OCI-M1 (cell line): ENCODE measurements at regions not wholly inside any gene's neighbourhood (a gene's known extent, or its start where the extent isn't known, plus 50 kb on each side); places are given as distances from the start of the nearest gene placed in this dataset.
"Not testable (repeated sequence)": the region's sequence is repeated elsewhere in the genome, so short reads cannot be mapped to it uniquely, and the experiment has no call there.

ENCODE experiments used
- DNase-seq: peaks from one replicate; lab custom pipeline; 2025; lab: John Stamatoyannopoulos, UW

DNA sequence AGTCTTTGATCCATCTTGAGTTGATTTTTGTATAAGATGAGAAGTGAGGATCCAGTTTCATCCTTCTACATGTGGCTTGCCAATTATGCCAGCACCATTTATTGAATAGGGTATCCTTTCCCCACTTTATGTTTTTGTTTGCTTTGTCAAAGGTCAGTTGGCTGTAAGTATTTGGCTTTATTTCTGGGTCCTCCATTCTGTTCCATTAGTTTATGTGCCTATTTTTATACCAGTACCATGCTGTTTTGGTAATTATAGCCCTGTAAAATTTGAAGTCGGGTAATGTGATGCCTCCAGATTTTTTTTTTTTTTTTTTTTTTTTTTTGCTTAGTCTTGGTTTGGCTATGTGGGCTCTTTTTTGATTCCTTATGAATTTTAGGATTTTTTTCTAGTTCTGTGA, 203.0 kb upstream of the IRX5 start:
- DNase-seq, result not testable (repeated sequence)

DNA sequence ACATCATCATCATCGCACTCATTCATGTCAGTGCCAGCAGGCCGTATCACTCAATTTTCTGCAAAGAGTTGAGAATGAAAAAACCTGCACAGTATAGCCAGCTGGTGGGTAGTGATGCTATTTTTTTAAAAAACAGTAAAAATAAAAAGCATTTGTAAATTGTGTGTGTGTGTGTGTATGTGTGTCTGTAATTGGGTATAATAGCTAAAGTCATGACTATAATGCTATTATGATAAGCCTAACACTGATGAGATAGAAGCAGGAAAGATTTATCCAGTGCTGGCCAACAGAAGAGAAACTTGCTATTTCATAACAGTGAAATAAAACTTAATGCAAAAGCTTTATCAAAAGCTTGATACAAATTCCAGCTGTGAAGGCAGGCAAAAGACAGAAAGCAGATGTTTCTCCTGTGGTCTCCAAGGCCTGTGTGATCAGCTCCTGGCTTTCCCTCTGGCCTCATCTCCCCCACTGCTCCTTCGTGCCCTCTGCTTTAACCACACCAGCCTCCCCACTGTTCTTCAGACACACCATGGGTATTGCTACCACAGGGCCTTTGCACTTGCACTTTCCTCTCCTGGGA, 206.2 kb upstream of the IRX5 start:
- DNase-seq, result no peak

DNA sequence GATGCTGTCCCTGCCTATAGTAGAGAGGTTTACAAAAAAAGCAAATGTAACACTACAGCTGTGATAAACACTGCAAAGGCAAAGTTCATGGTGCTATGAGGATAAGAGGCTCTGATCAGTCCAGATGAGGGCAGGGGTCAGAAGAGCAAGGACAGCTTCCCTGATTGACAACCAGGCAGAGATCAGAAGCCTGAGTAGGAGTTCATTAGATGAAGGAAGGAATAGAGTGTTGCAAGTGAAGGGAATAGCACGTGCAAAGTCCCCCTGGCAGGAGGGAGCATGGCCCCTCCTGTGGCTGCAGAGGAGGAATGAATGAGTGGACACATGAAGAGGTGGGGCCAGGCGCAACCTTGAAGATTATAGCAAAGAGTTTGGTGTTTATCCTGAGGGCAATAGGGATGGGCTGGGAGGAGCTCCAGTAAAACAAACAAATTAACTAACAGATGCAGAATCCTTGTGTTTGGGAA, 208.4 kb upstream of the IRX5 start:
- no peak for DNase-seq

DNA sequence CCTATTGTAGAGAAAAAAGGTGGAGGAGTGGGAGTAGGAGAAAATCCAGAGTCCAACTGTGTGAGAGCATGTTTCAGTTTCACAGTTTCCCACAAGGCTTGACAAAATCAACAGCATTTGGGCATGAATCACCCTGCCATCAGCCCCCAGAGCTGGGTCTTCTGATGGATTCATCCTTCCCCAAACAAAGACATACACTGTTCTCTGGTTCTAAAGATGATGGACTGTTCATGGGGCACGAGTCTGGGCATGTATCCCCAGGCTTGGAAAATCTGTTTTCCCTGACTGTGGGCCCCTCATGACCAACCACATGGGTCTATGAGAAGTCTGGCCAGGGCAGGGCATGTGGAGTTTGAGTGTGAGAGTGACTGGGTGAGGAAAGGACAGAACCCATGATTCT, 210.4 kb upstream of the IRX5 start:
- DNase-seq, result no peak

DNA sequence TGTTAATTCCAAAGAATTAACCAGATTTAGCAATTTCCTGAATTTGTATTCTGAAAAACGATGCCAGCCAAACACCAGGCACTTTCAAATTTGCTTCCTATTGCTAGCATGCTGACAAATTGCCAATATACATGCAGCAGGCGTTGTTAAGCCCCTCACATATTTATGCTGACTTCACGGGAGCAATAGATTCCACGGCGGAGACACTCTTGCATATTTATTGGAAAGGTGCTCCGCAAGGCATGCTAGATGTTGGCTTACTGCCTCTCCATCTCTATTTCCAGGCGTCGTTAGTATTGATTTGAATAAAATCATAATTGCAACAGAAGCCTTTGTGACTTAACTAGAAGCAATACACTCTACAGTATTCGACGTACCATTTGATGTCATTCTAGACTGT, 211.0 kb upstream of the IRX5 start:
- no peak for DNase-seq

DNA sequence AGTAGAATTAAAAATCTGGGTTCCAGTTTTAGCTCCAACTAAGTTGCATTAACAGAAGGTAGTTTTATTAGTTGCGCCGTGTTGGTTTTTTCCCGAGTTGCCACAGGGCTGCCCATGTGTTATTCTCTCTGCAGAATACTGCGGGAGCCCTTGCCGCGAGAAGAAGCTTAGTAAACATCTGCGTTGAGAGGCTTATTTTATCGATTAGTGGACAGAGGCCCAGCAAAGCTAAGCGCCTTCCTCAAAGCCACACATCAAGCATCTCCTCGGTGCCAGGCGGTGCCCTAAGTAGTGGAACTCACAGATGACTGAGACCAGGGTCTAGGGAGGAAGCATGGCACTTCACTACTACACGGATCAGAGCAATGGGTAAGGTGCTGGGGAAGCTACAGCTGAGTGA, 212.3 kb upstream of the IRX5 start:
- no peak for DNase-seq

DNA sequence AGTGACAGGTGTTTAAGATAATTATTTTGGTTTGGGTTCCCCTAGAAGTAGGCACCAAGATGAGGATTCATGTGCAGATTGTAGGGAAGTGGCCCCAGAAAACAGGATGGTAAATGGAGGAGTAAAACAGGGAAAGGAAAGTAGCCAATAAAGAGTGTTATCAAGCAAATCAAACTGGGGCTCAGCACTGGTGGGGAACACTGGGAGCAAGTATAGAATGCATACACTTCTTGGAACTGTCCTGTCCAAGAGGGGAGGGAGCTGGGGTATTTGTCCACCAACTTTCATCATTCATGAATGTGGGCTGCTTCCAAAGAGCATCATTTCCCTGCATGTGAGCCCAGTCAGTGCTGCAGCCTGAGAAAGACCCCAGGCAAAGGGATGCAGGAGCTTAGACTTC, 215.7 kb upstream of the IRX5 start:
- no peak for DNase-seq

DNA sequence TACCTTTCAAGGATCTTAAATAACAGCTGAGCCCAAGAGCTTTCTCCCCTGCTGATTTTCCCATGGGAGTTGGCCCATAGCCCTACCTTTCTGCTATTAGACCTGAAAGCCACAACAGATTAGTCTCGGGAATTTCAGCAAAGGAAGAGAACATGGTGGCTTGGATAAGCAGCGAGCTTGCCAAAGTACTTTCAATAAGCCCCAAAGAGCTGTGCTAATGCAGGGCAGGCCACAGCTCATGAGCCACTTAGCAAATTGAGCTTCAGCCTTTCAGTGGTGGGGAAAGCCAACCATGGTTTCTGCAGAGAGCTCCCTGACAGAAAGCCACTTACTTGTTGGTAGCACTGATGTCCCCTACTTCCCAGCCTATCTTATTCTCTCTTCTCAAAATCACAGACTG, 217.8 kb upstream of the IRX5 start:
- no peak for DNase-seq

DNA sequence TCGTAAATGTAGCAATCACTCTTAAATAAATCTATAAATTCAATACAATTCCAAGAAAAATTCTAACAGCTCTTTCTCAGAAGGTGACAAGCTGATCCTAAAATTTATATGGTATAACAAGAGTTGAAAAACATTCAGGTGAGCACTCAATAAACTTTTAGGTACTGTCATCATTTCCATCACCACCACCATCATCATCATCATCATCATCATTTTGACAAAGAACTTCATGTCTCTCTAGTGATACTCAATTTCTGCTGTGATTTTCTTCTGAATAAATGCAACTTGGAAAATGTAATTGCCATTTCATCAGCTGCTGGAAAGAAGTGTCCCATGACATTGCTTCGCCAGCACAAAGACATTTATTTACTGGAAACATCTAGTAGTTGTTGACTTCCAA, 222.9 kb upstream of the IRX5 start:
- DNase-seq, result no peak

DNA sequence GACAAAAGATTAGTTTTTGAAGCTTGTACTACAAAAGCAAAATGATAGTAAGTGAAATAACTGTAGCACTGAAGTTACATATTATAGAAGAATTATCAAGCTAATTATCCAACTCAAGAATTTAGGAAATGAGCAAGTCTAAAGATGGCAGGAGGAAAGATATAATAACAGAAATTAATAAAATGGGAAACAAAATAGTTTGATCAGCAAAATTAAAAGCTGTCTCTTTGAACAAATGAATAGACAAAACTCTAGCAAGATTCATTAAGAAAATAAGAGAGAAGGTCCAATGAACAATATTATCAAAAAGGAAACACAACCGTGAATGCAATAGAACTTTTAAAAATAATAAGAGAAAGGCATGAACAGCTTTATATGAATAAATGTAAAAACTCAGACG, 224.3 kb upstream of the IRX5 start:
- no peak for DNase-seq

DNA sequence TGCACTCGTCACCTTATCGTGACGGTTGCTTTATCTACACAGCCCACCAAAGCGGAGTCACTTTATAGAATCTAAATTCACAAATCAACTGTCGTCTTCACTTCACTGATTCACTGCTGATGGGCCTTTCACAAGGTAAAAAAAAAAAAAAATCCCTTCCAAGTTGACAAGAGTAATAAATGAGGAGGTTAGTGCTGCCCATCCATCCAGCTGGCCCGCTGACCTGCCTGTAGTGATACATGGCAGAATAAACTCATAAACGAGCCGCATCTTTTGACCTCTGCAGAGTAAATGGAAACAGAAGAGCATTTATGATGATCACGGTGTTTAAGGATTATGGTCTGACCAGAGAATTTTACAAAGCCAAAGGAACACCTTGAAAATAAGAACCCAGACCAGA, 227.3 kb upstream of the IRX5 start:
- DNase-seq, result no peak

DNA sequence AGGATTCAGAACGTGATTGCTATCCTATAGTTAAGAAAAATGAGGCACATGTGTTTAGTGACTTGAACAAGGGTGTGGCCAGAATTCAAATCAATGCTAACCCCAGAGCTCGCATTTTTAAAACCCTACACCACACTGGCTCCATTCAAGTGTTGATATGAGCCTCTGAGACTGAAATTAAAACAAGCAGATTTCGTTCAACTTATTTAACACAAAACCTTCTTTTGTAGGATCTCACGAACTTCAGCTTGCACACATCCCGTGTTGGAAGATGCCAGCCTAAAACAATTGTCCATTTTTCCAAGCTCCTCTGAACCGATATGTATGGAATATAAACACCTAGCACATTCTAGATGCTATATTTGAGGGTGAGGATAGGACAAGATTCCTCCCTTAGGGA, 231.0 kb upstream of the IRX5 start:
- DNase-seq, result no peak

DNA sequence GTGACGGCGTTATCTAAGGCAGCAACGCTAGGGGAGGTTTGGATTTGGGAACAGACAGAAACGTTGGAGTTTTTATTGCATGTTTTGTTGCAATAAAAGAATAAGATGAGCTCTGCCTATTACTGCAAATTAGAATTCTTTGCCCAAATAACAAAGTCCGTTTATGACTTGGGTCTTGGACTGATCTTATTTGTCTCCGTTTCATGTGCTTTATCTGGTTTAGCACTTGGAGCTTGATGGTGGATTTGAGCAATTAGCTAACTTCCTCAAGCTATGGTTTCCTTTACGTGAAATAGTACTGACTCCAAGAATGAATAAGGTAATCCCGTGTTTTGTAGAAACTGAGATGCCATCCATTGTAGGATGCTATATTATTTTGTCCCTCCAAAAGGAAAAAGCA, 233.0 kb upstream of the IRX5 start:
- peak; percentile 0 for DNase-seq

DNA sequence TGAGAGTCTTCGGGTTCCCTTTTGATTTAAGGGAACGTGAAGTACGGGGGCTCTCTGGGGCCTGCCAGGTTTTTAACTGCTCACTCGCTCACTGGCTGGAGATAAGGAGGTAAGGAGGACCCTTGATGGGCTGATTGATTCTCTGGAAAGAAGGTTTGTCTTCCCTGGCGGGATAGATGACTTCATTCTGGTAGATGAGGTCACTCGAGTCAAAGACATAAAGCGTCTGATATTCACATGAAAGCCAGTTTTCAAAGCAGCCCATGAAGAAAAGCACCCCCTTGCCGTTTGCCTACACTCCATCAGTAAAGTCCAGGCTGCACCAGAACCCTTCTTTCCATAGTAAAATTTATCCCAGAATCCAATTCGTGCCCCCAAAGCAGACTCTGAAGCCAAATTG, 233.7 kb upstream of the IRX5 start:
- no peak for DNase-seq

DNA sequence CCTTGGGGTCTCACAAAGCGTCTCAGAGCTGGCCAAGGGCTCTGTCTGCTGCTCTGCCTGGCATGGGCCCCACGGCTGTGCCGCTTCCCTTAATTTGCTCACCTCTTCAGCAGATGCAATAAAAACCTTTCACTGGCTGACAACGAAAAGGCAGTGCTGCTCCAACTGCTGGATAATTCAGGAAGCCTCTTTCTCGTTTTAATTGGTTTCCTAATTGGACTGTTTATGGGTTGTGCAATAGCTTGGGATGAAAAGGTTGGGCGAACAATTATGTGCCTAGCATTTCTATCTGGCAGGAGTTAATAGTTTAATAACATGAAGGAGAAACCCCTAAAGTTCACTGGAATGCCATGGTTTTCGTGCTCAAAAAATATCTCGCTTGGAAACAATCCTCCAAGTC, 234.1 kb upstream of the IRX5 start:
- no peak for DNase-seq

DNA sequence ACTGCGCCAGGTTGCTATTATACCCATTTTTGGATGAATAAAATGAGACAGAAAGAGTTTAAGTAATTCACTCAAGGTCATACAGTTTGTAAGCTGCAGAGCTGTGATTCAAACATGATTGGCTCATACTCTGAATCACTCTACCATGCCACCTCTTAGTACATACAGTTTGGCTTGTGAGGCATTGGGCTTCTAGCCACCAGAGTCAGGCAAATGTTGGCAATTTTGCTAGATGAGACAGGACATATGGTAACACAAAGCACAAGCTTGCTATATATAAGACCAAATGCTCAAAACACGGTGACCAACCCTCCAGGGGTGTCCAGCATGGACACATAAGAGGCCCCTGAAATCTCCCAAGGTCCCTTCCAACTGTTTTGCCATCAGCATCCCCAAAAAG, 236.0 kb upstream of the IRX5 start:
- no peak for DNase-seq

DNA sequence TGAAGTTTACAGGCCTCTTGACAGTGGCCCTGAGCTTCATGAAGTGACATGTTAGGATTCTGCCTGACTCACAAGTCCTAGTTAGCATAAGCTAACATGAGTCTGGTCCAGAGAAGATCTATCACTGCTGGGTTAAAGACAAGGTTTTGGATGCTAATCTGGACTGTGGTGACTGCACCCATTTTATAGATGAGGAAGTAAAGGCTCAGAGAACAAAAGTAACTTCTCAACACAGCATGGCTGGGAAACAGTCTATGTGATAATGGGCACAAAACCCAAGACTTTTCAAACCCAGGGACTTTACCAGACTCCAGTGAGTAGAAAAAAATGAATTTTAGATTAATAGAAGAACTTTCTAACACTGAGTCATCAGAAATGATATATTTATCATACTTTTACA, 236.8 kb upstream of the IRX5 start:
- no peak for DNase-seq

DNA sequence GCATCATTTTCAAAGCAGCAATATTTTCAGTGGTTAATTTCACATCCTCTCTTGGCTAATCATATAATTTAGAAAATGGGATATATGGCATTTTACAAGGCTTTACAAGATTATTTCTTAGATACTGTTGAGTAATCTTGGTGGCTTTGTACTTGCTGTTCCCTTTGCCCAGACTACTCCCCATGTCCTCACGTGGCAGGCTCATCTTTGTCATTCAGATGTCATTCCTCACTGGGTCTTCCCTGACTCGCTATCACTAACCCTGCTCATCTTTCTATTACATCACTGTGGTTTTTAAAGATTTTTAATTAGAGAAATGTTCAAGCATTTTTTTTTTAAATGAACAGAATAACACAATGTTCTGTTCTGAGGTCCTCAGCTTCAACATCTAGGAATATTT, 240.0 kb upstream of the IRX5 start:
- no peak for DNase-seq

DNA sequence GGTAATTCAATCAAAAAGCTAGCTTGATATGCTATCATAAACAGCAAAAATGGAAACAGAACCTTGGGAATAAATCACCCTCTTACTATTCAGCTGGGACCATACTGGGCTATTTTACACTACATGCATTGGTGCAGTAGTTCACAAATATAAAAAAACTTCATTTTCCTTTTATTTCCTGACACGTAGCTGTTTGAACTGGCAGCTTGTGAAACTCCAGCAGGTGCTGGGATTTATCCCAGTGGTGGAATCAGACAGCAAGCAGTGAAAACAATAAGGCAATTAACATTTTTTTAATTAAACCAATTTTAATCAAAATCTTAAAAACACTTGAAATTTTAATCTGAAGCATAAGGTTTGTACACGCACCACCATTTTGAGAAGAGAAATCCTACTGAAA, 240.4 kb upstream of the IRX5 start:
- DNase-seq, result no peak

DNA sequence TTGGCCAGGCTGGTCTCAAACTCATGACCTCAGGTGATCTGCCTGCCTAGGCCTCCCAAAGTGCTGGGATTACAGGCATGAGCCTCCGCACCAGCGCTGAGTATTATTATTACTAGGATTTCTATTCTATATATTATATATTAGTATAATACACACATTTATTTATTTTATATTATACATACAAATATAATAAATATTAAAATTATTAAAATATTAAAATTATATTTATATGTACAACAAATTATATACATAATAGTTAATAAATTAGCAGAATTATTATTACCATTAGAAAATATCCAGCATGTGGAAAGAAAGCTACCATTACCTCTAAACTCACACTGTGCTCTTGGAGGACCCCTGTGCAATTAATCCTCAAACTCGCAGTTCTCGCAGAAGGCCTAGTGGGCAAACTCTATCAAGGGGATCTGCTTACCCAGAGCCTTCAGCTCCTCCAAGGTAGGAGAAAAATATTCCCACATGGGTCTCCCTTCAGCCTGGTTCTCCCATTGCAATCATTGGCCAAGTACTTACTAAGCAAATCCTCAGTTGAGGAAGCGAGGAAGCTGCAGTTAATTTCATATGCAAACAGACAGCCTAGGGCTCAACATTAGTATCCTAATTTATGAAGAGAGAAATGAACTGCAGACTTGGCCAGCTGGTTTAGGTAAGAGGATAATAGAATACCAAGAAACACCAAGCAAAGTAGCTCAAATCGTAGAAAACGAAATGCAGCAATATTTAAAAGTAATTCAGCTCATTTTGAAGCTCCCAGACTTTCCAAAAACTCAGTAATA, 241.4 kb upstream of the IRX5 start:
- DNase-seq, result no peak

DNA sequence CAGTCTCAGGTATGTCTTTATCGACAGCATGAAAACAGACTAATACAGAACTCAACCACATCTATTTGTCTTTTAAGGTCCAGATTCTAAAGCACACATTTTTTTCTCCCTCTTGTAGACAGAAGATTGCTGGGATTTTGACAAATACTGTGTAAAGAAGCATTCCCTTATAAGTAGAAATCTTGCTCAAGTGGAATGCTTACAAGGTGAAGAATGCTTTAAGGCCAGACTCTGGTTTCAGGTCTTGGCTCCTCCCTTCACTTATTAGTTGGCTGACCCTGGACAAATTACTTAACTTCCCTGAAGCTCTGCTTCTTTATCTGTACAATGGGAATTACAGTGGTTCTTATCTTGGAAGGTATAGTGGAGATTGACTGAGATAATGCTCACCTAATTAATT, 242.3 kb upstream of the IRX5 start:
- DNase-seq, result no peak

DNA sequence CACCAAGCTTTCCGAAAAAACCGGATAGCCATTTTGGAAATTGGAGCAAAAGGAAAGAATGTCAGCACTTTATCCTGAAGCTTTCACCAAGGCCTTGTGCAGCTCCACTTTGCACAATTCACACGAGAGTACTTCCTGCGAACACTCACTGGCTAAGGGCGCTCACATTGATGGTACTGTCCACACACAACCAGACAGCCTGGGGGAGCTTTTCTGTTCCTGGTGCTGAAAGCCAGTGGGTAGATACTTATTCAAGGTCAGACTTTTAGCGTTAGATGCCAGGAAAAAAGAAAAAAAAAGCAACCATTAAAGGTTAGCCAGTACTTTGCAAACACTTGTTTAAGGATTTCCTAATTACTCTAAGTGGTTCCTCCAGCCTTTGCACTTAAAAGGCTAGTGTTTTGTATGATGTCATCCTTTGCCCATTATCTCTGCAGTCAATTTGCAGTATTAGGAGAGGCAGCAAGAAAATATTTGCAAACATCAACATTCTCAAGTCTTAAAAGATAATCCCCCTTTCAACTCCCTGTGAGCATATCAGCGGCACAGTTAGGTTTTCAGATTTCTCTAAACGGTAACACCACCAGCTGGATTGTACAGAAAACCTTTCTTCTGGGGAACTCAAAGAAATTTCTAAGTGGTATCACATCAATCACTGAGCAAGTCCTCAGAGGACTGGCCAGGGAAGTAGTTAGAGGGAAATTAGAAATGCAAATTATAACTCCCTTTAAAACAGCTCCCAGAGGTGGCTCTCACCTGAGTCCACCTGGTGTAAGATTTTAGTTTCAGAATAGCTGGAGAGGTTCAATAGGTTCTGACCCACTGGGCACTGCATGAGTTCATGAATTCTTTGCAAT, 243.4 kb upstream of the IRX5 start:
- no peak for DNase-seq

DNA sequence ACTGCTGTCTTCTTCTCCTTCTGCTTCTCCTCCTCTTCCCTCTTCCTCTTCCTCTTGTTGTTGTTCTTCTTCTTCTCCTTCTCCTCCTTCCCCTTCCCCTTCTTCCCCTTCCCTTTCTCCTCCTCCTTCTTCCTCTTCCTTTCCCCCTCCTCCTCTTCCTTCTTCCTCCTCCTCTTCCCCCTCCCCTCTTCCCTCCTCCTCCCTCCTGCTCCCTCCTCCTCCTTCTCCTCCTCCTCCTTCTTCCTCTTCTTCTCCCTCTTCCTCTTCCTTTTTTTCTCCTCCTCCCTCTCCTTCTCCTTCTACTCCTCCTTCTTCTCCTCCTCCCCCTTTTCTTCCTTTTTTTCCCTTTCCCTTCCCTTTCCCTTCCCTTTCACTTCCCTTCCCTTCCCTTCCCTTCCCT, 245.0 kb upstream of the IRX5 start:
- DNase-seq, result no peak
